ENCODE measurements at regions not wholly inside any gene's neighbourhood (a gene's known extent, or its start where the extent isn't known, plus 50 kb on each side); places are given as distances from the start of the nearest gene placed in this dataset.
A peak's percentile ranks its signal among the peaks of the same experiment; 100 is the strongest.
"Not testable (repeated sequence)": the region's sequence is repeated elsewhere in the genome, so short reads cannot be mapped to it uniquely, and the experiment has no call there.

GRCh38 chr3:78421247-78421966, 1346.4 kb downstream of the ROBO1 start:
- DNase-seq (ENCODE audit: low read depth), result no peak

GRCh38 chr3:78424656-78425055, 1343.1 kb downstream of the ROBO1 start:
- no peak for DNase-seq (ENCODE audit: low read depth)

- DNase-seq (ENCODE audit: low read depth), result no peak
These were observed 1341.3 kb downstream of the ROBO1 start for GRCh38 chr3:78426454-78426853.

DNA sequence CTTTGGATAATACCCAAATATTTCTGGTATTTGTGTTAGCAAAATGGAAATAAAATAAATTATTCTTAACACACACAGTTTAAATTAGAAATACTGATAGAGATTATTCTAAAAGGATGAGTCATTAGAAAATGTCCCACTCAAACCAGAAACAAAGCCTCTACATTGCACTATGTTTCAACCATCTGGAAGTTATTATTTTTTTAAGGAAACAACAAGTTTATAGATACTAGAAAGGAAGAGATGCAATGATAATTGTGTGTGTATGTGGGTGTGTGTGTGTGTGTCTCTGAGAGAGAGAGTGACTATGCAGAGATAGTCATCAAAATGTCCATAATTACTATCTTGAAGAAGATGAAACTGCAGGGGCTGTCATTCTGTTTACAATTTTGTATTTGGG, 1340.5 kb downstream of the ROBO1 start:
- DNase-seq (ENCODE audit: low read depth), result no peak

DNA sequence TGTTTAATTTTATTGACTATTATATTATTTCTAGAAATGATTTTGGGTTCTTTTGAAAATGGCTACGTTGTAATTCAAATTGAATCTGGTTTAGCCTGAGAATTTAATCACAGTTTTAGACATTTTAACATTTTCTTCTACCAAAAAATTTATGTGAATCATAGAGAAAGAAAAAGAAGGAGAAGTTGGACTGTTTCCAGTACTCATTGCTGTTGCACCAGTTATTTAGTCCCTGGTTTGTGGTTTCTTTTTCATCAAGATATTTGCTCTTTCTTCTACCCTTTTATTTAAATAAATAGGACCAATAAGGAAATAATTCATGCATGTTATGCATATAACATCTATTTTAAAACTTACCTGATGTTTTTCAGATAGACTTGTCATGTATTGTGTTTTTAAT, 1337.1 kb downstream of the ROBO1 start:
- DNase-seq (ENCODE audit: low read depth), result no peak

DNA sequence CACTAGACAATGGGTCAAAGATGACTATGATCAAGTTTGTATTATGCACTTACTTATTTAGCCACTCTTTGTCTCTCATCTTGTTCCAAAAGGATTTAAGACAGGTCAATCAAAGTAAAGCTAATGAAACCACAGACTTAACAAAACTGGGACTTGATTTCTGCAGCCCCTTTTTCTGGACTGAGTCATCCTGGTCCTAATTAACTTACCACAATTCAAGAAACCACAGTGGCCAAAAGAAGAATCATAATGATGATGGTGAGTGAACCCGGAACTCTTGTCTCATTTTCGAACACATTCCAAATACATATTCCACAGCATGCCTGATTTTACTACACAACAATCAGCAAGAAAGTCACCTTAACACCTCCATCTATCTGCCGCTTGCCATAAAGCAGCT, 1333.0 kb downstream of the ROBO1 start:
- no peak for DNase-seq (ENCODE audit: low read depth)

GRCh38 chr3:78455166-78455565, 1312.6 kb downstream of the ROBO1 start:
- DNase-seq (ENCODE audit: low read depth), result no peak

DNA sequence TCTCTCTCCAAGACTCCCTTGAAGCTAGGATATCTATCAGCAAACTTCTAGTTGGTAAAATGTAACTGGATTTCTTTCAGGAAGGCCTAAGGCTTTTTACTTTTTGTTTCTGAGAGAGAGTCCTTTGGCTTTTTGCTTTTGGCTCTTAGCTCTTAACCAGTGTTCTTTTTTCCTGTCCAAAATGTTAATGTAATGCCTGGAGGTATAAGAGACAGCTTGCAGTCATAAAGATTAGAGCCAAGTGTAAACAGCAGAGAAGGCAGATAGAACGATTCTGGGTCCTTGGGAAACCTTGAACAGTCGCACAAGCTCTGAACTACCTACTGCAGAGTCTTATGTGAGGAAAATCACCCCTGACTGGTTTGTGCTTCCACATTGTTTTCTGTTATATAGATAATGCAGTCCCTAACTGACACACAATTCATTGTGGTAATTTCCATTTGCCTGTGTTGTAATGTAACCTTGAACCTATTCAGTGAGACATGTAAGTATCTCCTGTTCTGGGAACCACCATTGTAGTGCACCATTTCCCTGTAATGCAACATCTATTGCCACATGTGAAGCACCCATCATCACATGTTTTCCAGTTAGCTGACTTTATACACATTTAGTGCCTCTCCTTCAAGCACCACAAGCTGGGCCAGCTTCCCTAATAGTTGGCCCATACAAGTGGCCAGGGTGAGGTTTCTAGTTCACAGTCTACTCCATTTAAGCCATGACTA, 1311.9 kb downstream of the ROBO1 start:
- no peak for DNase-seq (ENCODE audit: low read depth)

- DNase-seq (ENCODE audit: low read depth), result no peak
These were observed 1308.0 kb downstream of the ROBO1 start for GRCh38 chr3:78459796-78460195.

DNA sequence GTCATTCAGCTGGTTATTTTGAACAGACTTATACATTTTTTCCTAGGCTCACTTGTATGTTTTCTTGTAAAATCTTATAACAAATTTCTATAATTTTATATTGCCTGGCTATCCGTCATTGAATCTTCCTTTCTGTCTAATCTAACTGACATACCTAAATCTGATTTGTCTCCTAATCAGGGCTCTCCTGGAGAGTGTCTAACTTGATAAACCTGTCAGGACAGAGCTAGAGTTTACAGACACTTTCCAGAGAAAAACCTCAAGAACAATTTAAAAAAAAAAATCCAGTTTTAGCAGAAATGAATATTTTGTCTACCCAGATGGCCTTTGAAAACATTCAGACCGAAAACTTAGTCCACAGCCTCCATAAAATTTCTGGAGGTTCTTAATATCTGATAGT, 1305.8 kb downstream of the ROBO1 start:
- DNase-seq (ENCODE audit: low read depth), result no peak

DNA sequence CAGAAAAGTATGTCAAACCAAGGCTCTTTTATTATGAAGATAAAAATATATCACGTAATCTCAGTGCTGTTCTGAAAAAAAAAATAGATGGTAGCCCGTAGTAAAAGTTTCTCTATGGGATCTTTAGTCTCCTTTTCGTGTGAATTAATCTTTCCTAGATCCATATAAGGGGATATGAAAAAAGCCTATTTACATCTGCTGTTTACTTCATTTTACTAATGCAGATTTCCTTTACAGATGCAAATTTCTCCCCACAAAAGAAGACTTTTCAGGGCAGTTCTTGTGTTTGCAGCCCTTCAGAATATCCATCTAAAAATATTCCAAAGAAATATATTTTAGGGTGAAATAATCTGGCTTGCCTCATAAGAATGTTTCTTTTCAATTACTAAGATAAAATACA, 1291.7 kb downstream of the ROBO1 start:
- DNase-seq (ENCODE audit: low read depth), result no peak

DNA sequence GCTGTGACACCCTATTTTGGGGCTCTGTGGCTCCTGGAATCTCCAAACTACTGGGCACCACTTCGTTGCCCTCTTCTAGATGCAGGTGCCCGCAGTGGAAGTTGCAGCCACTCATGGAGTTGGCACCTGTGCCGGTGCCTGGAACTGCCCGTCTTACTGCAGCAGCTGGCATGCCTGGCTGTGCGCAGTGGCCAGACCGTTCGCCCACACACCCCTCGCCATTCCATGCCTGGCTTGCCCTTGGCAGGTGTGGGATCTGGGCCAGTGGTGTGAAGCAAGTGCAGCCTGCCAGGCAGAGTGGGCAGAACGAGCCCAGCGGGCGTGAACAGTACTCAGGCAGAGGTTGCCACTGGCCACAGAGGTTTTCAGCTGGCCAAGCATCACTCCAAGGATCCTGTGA, 1286.7 kb downstream of the ROBO1 start:
- DNase-seq (ENCODE audit: low read depth), result no peak

- no peak for DNase-seq (ENCODE audit: low read depth)
These were observed 1284.7 kb downstream of the ROBO1 start for GRCh38 chr3:78483090-78483489.

GRCh38 chr3:78494851-78495250, 1272.9 kb downstream of the ROBO1 start:
- no peak for DNase-seq (ENCODE audit: low read depth)

- DNase-seq (ENCODE audit: low read depth), result no peak
These were observed 1272.5 kb downstream of the ROBO1 start for GRCh38 chr3:78495301-78495700.

DNA sequence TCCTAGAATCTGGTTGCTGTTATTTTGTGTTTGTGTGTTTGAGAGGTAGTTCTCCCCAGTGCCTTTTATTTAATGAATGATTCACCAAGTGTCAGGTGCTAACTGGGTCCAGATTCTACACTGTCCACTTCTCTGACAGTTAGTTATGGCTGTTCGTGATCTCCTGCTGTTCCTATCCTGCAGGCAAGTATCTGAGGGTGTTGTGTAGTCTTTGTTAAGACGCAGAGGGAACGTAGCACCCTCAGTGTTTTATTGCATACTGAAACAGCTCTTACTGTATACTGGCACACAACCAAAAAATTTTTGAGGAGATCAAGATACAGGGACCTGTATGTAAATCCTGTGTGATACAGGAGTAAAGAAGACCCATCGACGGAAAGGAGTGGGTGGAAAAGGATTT, 1271.3 kb downstream of the ROBO1 start:
- DNase-seq (ENCODE audit: low read depth), result no peak

GRCh38 chr3:78497021-78497420, 1270.8 kb downstream of the ROBO1 start:
- no peak for DNase-seq (ENCODE audit: low read depth)

GRCh38 chr3:78497767-78498166, 1270.0 kb downstream of the ROBO1 start:
- peak; percentile 12 for DNase-seq (ENCODE audit: low read depth)

DNA sequence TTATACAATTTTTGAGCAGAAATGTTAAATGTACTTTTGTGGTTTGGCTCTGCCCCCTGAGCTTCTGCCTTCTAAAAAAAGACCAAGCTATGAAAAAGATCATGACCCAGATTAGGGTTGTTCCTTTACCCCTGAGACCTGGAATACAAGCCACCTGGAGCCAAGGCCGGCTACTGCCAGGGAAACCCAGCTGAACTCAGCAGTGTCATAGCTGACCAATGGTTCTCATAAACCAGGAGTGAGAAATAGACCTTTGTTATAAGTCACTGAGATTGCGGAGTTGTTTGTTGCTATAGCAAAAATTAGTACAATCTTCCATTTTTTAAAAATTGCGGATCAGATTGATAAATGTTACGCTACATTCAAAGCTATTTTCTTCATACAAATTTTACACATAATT, 1261.7 kb downstream of the ROBO1 start:
- DNase-seq (ENCODE audit: low read depth), result peak; percentile 11

- peak; percentile 83 for DNase-seq (ENCODE audit: low read depth)
These were observed 1261.1 kb downstream of the ROBO1 start for GRCh38 chr3:78506581-78507195.

GRCh38 chr3:78507196-78507984, 1260.4 kb downstream of the ROBO1 start:
- DNase-seq (ENCODE audit: low read depth), result peak; percentile 0

DNA sequence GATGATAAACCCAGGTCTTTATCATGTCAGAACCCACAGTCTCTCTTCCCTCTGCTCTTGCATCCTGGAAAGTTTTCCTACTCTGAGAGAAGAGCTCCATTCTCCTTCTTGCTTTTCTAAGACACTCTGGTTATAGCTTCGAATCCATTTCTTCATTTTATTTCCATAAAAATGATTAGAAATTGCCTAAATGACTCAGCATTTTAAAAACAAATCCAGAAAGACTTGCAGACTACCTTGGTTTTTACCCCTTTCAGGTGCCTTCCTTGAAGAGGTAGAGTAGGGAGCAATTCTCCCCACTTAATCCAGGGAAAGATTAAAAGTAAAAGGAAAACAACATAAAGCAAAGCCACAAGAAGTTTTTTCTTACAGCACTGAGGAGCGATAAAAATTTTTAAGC, 1256.0 kb downstream of the ROBO1 start:
- DNase-seq (ENCODE audit: low read depth), result no peak

DNA sequence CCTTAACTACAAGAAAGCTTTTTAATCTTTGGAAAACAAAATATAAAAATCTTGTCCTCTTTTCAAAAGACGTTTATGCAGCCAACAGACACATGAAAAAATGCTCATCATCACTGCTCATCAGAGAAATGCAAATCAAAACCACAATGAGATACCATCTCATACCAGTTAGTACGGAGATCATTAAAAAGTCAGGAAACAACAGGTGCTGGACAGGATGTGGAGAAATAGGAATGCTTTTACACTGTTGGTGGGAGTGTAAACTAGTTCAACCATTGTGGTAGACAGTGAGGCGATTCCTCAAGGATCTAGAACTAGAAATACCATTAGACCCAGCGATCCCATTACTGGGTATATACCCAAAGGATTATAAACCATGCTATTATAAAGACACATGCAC, 1255.0 kb downstream of the ROBO1 start:
- DNase-seq (ENCODE audit: low read depth), result not testable (repeated sequence)
